ENCODE measurements at regions not wholly inside any gene's neighbourhood (a gene's known extent, or its start where the extent isn't known, plus 50 kb on each side); places are given as distances from the start of the nearest gene placed in this dataset.

DNA sequence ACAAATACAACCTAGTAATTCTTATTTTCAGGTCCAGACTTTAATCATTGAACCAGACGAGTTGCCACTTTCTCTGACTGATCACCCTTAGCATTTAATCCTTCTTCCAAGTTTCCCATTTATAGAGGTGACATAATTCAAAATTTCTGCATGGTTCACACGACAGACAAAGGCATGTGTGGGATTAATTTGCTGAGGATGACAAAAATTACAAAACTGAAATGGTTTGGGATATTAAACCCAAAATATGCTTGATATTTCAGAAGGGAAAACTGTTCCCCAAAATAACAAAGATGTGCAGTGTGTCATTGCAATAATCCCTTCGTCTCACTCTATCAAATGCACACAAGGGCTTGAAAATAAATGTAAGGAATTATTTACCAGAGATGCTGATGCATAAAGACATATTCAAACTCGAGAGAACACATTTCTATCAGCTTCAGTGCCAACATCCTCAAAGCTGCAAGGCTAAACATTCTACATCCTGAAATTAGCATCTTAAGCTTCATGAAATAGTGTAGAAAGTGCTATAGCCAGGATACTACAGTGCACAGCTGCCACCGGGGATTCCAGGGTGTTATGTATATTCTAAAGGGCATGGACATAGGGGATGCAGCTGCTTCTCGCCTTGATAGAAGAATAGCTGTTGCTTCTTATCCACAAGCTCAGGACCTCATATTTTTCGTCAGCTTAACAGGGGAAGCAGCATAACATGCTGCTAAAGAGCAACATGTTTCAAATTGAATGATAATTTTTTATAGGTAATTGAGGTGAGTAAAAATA, 198.7 kb upstream of the SLITRK1 start:
- intact Hi-C loops (cut with DNase I) = no loop called here
- no peak for DNase-seq (ENCODE audit: low spot score)

DNA sequence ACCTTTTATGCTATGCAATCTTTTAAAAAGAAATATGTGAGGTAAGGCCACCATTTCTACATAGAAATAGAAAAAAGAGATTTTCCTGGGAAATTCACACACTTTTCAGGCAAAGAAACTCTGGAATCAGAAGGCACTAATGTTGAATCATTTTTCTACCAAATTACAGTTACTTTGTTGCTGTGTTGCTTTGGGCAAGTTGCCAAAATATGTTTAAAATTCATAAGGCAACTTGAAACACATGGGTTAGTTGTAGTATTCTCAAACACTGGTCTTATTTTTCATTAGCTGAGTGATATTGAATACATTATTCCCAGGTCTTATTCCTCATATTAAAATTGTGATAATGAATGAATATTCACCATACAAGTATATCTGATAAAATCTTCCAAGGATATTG, 195.0 kb upstream of the SLITRK1 start:
- intact Hi-C loops (cut with DNase I) = no loop called here
- no peak for DNase-seq (ENCODE audit: low spot score)

DNA sequence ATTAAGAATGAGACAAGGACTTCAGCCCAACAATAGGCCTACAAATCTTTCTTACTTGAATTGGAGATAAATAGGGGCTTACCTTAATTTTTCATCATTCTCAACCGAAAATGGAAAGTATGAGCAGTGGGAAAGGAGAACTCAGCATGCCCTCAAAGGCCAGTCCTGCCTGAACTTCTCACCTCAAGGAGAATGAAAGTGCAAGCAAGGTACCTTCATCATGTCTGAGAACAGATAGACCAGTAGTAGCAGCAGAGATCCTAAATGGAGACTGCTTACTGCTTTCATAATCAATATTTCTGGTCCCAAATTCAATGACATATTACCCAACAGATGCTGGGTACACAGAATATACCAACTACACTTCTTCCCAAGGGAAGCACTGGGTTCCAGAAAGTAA, 194.0 kb upstream of the SLITRK1 start:
- intact Hi-C loops (cut with DNase I) = no loop called here
- DNase-seq (ENCODE audit: low spot score) = no peak

DNA sequence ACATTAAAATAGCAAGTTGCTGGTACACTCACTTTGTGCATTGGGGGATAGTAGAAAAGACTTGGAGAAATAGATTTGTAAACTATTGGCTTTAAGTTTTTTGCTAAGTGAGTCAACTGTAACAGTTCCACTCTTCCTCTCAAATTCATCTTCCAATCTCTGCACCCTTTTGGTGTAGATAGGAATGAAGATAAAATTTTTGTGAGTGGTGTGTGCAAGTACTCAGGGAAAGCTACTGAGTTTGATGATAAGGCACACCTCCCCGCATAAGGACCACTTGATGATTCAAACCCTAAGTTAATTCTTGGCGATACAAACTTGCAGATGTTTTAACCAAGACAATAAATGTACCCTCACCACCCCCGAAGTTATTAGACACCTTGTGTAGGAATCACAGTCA, 168.3 kb upstream of the SLITRK1 start:
- intact Hi-C loops (cut with DNase I) = no loop called here
- DNase-seq (ENCODE audit: low spot score) = no peak

DNA sequence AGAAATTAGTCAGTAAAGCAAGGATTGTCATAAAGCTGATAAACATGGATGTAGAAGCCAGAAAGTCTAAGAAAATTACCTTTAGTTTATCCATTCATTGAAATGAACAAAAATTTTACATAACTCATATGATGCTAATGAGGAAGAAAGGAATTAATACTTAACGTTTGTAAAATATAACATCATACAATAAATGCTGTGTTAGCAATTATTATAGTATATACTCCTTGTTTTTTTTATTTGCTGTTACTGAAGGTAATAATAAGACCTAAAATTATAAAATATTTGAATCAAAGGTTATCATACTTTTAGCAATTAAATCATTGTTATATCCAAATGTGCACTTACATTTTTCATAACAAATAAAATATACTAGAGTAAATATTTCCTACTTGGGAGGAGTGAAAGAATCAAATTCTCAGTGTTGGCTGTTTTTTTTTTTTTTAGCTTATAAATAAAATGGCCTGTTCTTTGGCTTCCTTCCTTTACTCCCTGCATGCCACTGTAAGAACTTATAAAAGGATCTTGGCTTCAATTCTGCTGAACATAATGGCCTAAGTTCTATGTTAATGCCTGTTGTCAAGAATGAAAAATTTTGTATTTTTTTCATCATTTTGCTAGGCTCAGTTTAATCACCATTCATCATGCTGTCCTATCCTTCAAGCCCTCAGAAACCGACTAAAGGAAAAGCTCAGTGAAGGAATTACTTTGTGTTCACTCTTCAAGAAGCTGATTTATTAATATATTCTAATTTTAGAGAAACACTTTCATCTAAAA, 167.4 kb upstream of the SLITRK1 start:
- intact Hi-C loops (cut with DNase I) = no loop called here
- no peak for DNase-seq (ENCODE audit: low spot score)

DNA sequence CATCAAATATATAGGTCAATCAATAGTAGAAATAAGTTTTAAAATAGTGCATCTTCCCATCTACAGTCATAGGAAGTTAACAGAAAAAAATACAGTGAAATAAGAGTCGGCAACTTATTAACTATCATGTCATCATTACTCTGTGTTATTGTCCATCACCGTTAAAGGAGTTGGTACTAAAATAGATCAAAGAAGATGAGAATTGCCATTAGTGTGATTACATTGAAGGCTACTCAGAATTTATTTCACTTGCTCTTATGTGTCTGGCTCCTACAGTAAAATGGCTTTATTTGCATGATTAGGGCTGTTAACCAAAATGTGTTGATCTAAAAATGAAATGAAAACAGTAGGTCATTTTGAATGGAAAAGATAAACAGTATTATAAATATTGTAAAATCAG, 162.5 kb upstream of the SLITRK1 start:
- DNase-seq (ENCODE audit: low spot score) = no peak
- intact Hi-C loops (cut with DNase I) = no loop called here

DNA sequence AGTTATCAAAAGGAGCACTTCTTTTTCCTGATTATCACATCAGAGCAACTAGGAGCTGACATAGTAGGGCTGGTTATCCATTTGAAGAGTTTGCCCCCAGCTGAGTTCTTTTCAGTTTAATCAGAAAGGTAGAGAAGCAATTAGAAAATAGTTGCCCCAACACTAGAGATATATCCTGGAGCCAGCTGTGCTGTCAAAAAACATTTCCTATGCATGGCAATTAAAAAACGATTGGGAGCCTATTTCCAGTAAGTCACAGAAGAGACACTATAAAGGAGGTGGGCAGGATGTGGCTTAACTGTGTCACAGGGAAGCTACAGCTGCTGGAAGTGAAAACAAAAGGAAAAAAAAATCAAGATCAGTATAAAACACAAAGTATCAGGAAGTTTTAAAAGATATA, 155.7 kb upstream of the SLITRK1 start:
- DNase-seq (ENCODE audit: low spot score) = no peak
- intact Hi-C loops (cut with DNase I) = no loop called here

DNA sequence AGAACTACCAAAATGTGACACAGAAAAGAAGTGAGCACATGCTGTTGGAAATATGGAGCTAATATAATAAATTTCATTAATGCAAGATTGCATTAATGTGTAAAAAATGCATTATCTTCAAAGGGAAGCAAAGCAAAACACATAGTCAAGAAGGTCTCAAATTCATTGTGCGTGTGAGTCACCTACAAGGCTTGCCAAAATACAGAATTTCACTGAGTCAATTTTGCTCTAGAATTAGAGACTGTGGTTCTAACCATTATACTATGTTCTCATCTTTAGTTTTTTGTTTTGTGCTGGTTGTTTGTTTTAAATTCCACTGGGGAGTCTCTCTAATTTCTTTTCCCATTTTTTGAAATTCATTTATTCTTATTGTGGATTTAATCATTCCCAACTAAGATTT, 149.8 kb upstream of the SLITRK1 start:
- intact Hi-C loops (cut with DNase I) = no loop called here
- DNase-seq (ENCODE audit: low spot score) = no peak

DNA sequence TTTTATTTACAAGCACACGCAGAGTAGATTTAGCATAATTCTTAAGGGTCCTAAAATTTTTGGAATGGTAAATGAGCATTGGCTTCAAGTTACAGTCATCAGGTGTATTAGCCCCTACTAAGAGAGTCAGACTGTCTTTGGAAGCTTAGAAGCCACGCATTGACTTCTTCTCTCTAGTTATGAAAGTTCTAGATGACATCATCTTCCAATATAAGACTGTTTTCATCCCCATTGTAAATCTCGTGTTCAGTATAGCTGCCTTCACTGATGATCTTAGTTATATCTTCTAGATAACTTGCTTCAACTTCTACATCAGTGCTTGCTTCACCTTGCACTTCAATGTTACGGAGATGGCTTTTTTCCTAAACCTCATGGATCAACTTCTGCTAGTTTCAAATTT, 148.8 kb upstream of the SLITRK1 start:
- DNase-seq (ENCODE audit: low spot score) = no peak
- intact Hi-C loops (cut with DNase I) = no loop called here

DNA sequence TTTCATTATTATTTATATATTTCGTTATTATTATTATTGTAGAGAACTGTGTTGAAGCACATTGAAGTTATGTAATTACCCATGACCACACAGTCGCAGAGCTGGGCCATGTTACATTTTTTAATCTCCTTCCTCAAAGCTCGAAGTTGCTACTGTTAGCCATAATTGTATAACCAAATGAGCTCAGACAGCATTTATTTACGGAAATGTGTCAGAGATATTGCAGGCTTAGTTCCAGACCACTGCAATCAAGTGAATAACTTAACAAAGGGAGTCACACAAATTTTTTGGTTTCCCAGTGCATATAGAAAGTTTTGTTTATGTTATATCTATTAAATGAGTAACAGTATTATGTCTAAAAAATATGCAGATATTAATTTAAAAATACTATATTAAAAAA, 147.1 kb upstream of the SLITRK1 start:
- intact Hi-C loops (cut with DNase I) = no loop called here
- no peak for DNase-seq (ENCODE audit: low spot score)

DNA sequence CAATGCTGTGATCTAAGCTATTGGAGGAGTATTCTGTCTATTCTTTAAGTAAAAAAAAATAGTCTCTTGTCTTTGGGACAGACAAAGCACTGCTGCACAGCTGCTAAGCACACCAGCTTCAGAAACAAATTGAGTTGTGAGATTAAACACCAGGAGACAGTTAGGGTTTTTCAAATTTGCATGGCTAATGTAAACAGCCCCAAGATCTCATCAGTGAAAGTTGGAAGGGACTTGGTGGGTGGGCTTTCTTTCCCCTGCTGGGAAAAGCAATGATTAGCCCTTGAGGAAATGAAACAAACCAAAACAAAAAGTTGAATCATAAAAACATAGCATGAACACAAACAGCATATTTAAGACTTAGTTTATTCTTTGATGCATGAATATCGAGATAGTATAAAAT, 143.6 kb upstream of the SLITRK1 start:
- intact Hi-C loops (cut with DNase I) = no loop called here
- no peak for DNase-seq (ENCODE audit: low spot score)

DNA sequence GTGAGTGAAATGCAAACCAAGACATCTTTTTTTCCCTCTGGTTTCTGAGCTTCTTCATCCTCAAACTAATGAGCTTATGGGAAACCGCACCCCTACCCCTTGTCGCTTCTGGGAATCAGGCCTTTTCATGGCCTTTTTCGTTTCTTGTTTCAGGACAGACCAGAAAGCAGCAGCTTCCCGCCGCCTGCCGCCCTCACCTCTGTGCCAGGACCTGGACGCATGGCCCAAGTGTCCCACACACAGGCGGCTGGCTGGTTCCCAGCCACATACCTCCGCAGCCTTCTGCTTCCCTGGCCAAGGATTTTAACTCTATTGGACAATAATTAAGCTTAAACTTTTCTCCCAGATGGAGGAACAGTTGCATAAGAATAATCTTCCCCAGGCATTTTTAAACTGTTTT, 114.1 kb upstream of the SLITRK1 start:
- intact Hi-C loops (cut with DNase I) = no loop called here
- no peak for DNase-seq (ENCODE audit: low spot score)

DNA sequence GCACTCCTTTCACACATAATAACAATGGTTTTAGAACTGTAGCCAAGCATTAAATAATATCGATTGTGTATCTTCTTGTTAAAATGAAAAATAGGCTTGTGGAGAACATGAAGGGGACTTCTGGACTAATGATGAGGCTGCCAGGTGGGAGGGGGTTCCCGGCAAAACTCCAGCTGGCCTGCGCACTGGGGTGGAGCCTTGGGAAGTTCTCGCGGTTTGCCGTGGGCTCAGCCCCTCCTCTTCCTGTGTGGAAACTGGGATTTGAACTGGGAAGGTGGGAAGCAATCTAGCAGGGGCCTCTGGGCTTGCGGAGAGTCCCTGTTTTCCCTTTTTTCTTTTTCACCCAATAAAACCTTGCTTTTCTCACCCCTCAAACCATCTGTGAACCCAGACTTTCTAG, 113.7 kb upstream of the SLITRK1 start:
- intact Hi-C loops (cut with DNase I) = no loop called here
- DNase-seq (ENCODE audit: low spot score) = no peak

DNA sequence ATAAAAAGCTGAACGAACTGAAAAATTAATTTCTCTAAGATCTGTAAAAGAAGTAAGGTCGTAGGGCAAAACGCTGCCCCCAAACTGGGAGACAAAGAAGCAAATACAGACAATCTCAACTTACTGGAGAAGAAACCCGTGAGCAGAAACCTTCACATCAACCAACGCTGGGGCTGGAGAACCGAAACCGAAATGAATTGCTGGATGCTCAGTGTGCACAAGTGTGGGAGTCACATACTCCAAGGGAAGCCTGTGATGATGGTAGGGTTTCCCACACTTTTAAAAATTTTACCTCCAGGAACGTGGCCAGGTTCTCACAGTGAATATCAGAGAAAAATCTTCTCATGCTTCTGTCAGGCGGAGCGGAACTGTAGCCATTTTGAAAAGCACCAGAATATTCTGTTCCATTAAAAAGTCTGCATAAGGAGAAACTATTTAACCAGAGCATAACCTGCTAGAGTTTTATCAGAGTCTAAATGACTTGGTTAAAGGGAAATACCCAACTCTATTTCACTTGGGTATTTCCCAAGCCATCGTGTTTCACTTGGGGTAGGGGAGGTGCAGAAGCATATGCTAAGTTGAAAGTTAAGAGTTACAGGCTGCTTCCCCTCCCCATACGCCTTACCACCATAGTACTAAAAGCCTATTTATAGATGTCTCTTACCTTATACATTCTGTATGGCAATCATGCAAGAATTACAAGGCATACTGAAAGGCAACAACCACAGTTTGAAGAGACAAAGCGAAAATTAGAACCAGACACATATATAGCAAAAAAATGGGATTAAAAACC, 110.5 kb upstream of the SLITRK1 start:
- intact Hi-C loops (cut with DNase I) = no loop called here
- DNase-seq (ENCODE audit: low spot score) = no peak

DNA sequence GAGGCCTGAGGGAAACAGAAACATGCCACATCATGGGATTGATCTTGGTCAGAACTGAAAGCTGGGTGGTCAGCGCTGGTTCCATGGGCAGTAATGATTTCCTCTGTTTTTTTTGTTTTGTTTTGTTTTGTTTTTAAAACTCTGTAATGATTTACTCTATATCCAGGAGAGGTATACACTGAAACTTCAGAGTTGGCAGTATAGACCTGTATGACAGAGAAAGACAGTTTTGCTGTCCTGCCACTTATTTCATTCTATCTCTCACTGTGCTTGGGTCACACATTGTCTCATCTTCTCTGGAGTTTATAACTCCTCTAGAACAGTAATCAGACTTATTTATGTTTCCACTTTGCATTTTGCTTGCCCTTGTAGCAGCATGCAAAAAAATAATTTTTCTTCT, 105.1 kb upstream of the SLITRK1 start:
- no peak for DNase-seq (ENCODE audit: low spot score)
- intact Hi-C loops (cut with DNase I) = no loop called here

DNA sequence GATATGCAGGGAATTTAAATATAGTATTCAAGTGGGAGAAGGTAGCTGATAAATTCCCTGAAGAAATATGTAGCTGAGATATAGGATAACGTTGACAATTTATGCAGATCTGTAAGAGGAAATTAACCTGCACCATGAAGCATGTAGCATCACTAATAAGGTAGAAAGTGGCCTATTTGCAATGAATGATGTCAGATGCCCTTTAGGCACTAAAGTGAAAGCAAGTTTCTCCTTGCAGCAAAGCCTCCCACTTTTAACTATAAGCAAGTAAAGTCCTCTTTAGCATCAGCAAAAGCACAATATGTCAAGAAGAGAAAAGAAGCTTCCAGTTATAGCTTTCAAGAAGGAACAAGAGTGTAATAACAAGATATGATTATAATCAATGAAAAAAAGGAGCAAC, 102.5 kb upstream of the SLITRK1 start:
- intact Hi-C loops (cut with DNase I) = no loop called here
- no peak for DNase-seq (ENCODE audit: low spot score)

DNA sequence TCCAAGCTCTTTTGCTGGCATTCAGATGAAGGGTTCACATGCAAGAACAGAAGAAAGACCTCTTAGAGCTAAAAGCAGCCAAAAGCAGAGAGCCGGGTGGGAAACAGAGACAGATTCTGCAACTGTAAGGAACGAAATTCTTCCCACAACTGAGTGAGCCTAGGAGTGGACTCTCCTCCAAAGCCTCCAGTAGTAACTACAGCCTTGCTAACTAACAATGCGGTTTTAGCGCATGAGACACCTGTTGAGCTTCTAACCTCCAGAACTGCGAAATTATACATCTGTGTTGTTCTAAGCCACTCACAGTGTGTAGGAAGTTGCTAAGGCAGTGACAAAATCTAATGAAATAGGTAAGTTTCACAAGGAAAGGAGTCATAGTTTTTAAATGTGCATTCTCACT, 98.1 kb upstream of the SLITRK1 start:
- DNase-seq (ENCODE audit: low spot score) = no peak
- intact Hi-C loops (cut with DNase I) = no loop called here

DNA sequence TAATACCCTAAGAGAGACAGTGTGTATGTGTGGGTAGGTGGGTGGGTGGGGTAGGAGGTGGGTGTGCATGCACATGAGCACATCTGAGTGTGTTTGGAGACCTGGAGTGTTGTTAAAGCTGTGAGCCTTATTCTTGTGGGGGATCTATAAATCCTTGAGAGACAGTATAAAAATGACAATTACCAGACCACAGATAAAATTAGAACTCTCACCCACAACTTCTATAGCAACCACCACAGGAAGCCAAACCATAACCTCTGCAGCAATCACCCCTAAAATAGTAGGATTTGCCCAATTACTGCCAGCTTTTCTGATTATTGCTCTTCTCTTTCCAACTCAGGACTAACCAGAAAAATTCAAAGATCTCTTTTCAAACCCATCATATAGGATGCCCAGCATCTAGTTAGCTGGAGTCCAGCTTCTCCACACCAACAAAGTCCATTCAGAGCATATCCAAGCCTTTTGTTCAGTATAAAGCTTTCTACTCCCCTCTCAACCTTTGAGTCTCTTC, 93.4 kb upstream of the SLITRK1 start:
- intact Hi-C loops (cut with DNase I) = no loop called here

DNA sequence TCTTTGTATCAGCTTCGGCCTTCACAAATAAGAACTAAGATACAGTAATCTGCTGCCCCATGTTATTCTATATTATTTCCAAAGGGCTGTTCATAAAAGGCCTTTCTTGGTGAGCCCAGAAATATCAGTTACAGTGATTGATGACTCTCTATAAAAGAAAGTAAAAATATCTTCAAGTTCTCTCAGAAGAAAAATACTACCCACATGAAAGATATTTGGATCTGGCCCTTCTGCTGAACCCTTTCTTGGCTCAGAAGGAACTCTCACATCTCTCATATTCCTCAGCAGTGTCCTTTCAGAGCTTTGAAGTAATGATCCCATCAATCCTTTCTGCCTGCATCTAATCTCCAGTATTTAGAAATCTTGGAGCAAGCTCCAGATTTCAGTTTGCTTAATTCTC, 76.3 kb upstream of the SLITRK1 start:
- DNase-seq (ENCODE audit: low spot score) = no peak
- intact Hi-C loops (cut with DNase I) = no loop called here

More for the DNA sequence above, 93.4 kb upstream of the SLITRK1 start:
- DNase-seq (ENCODE audit: low spot score) = no peak

DNA sequence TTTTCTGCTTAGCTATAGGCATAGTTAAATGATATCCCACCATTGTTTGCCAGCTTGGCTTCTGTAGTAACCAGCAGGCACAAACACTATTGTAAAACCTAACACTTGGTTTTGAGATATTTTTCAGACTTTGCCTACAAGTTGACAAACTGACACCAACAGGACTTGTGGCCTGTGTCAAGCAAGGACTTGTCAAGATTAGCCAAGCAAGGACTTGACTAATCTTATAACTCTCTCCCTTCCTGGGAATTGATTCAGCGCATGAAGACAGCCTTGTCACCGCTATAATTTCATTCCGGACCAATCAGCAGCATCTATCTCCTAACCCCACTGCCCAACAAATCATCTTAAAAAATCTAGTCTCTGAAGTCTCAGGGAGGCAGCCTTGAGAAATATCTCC, 72.7 kb upstream of the SLITRK1 start:
- intact Hi-C loops (cut with DNase I) = no loop called here
- DNase-seq (ENCODE audit: low spot score) = no peak

Measured in posterior vena cava (tissue), 2 donors.